BE2C (cell line): ENCODE measurements at regions not wholly inside any gene's neighbourhood (a gene's known extent, or its start where the extent isn't known, plus 50 kb on each side); places are given as distances from the start of the nearest gene placed in this dataset.

ENCODE experiments used
- DNase-seq: peaks from one replicate; pipeline ENCODE4 v3.0.0-alpha.2; 2020
- H3K27me3 ChIP-seq: fragments of 250-450 bp; sonication (Bioruptor Pico); 2 replicates; pipeline ENCODE4 v1.5.1; 2020; ENCODE audit warnings: mild to moderate bottlenecking
- H3K36me3 ChIP-seq: fragments of 250-450 bp; sonication (Bioruptor Pico); 2 replicates; pipeline ENCODE4 v1.5.1; 2020; ENCODE audit warnings: mild to moderate bottlenecking
- H3K4me1 ChIP-seq: fragments of 250-450 bp; sonication (Bioruptor Pico); 2 replicates; pipeline ENCODE4 v1.5.1; 2020
- H3K4me3 ChIP-seq: 2 replicates; pipeline ENCODE4 v1.5.1; 2011; ENCODE audit warnings: low read depth, low read length
- H3K9me3 ChIP-seq: fragments of 250-450 bp; sonication (Bioruptor Pico); 2 replicates; pipeline ENCODE4 v1.5.1; 2020
- CTCF ChIP-seq: IDR thresholded peaks from 2 replicates; pipeline ENCODE4 v1.5.1; 2012; ENCODE audit warnings: mild to moderate bottlenecking, low read depth, low read length

- H3K27me3 ChIP-seq: no peaks in the 10 kb centered on the region
- no peaks in the 10 kb centered on the region for H3K36me3 ChIP-seq
- H3K4me1 ChIP-seq: no peaks in the 10 kb centered on the region
- H3K4me3 ChIP-seq: no peak overlapping the region
- TF ChIP-seq CTCF: no peak
- no peak for DNase-seq
- H3K9me3 ChIP-seq: no peaks in the 10 kb centered on the region
Observed at GRCh38 chr13:44158098-44158521, 215.5 kb upstream of the SERP2 start.

GRCh38 chr13:44158881-44159632, 214.6 kb upstream of the SERP2 start:
- TF ChIP-seq CTCF: no peak
- H3K4me3 ChIP-seq: no peak overlapping the region
- DNase-seq: no peak

GRCh38 chr13:44159633-44160279, 213.9 kb upstream of the SERP2 start:
- Histone ChIP-seq H3K9me3 (no peaks in the 10 kb centered on the region), H3K36me3 (no peaks in the 10 kb centered on the region), H3K4me1 (no peaks in the 10 kb centered on the region), H3K27me3 (no peaks in the 10 kb centered on the region), H3K4me3 (no peak overlapping the region)
- no peak for DNase-seq
- TF ChIP-seq CTCF: no peak

More at GRCh38 chr13:44158881-44159632, 214.6 kb upstream of the SERP2 start:
- Histone ChIP-seq H3K9me3 (no peaks in the 10 kb centered on the region), H3K4me1 (no peaks in the 10 kb centered on the region), H3K36me3 (no peaks in the 10 kb centered on the region), H3K27me3 (no peaks in the 10 kb centered on the region)

- DNase-seq: no peak
Observed at GRCh38 chr13:44160591-44161191, 212.9 kb upstream of the SERP2 start.

GRCh38 chr13:44163108-44163507, 210.5 kb upstream of the SERP2 start:
- TF ChIP-seq CTCF: no peak
- no peaks in the 10 kb centered on the region for H3K27me3 ChIP-seq
- no peaks in the 10 kb centered on the region for H3K36me3 ChIP-seq
- H3K9me3 ChIP-seq: no peaks in the 10 kb centered on the region
- no peaks in the 10 kb centered on the region for H3K4me1 ChIP-seq
- no peak for DNase-seq
- no peak overlapping the region for H3K4me3 ChIP-seq

More at GRCh38 chr13:44160591-44161191, 212.9 kb upstream of the SERP2 start:
- H3K36me3 ChIP-seq: no peaks in the 10 kb centered on the region
- H3K27me3 ChIP-seq: no peaks in the 10 kb centered on the region
- no peak overlapping the region for H3K4me3 ChIP-seq
- H3K9me3 ChIP-seq: no peaks in the 10 kb centered on the region
- H3K4me1 ChIP-seq: no peaks in the 10 kb centered on the region
- TF ChIP-seq CTCF: no peak
